ENCODE measurements at regions not wholly inside any gene's neighbourhood (a gene's known extent, or its start where the extent isn't known, plus 50 kb on each side); places are given as distances from the start of the nearest gene placed in this dataset.

- no peak overlapping the region for H3K27ac ChIP-seq
- H3K36me3 ChIP-seq: no peaks in the 10 kb centered on the region
- no peaks in the 10 kb centered on the region for H3K27me3 ChIP-seq (ENCODE audit: insufficient read depth, low read depth, severe bottlenecking)
- H3K9me3 ChIP-seq (ENCODE audit: severe bottlenecking): no peaks in the 10 kb centered on the region
- TF ChIP-seq CTCF (IDR thresholded peaks at IDR 0.05; ENCODE audit: low read depth, low read length): no peak
- no peak for DNase-seq
- no peak overlapping the region for H3K4me3 ChIP-seq (ENCODE audit: low read depth, low read length)
Observed at GRCh38 chr10:52911163-52911562, 138.6 kb upstream of the MBL2 start.

DNA sequence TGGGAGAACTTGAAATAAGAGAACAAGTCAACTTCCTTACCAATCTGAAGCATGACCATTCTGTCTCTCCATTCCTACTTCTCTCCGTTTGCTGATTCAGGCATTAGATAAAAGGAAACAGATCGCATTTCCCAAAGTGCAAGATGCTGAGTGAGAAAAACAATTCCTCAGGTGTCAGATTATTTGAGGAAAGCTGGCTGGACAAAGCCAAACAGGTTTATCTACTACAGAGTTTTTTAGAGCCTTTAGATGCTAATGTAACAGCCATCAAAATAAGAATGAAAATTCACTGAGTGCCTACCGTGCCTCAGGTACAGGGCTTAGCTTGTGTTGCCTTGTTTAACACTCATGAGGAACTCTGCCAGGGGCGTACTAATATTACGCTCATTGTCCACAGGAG lies 135.9 kb upstream of the MBL2 start:
- Histone ChIP-seq H3K27me3 (ENCODE audit: insufficient read depth, low read depth, severe bottlenecking) (no peaks in the 10 kb centered on the region), H3K27ac (no peak overlapping the region), H3K36me3 (no peaks in the 10 kb centered on the region), H3K9me3 (ENCODE audit: severe bottlenecking) (no peaks in the 10 kb centered on the region), H3K4me3 (ENCODE audit: low read depth, low read length) (no peak overlapping the region)
- no peak for TF ChIP-seq CTCF (IDR thresholded peaks at IDR 0.05; ENCODE audit: low read depth, low read length)
- no peak for DNase-seq

DNA sequence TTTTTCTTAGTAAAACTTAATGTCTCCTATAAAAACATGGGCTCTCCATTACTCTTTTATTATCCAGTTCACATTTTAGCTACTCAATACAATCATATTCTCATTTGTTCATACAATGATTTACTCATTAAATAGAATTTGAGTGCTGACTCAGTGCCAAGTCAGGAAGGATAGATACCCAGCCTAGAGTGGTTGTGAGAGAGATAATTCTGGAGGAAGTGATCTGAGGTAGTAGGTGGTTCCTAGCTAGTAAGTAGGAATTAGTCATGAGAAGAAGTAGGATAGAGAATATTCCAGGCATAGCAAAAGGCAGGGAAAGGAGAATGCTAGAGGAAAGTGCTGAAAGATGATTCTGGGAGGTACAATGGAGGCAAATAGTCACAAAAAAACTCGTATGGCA lies 133.5 kb upstream of the MBL2 start:
- no peak for TF ChIP-seq CTCF (IDR thresholded peaks at IDR 0.05; ENCODE audit: low read depth, low read length)

DNA sequence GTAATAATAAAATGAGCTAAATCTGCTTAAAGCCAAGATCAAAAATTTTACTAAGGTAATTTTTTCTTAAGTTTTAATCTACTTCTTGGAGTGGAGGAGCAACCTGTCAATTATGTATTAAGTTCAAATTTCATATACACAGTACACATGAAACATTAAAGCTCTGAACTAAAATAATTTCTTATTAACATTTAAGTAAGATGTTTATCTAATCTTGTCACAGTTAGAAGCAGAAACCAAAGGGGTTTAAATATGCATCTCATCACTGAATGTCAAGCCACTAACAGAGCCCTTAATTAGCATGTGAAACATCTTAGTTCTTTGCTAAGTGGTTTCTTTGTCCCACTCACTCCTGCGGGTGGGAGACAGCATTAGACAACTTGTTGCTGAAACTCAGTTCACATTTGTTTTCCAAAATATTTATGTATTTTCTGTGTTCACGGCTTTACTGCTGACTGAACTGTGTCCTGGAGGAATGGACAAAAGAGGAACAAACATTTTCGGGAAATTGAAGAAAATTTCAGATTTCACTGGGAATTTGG lies 130.9 kb upstream of the MBL2 start:
- Histone ChIP-seq H3K4me3 (ENCODE audit: low read depth, low read length) (no peak overlapping the region), H3K27ac (no peak overlapping the region), H3K36me3 (no peaks in the 10 kb centered on the region), H3K9me3 (ENCODE audit: severe bottlenecking) (no peaks in the 10 kb centered on the region), H3K27me3 (ENCODE audit: insufficient read depth, low read depth, severe bottlenecking) (no peaks in the 10 kb centered on the region)
- no peak for DNase-seq
- no peak for TF ChIP-seq CTCF (IDR thresholded peaks at IDR 0.05; ENCODE audit: low read depth, low read length)

More for the DNA sequence above, 133.5 kb upstream of the MBL2 start:
- no peaks in the 10 kb centered on the region for H3K9me3 ChIP-seq (ENCODE audit: severe bottlenecking)
- no peak overlapping the region for H3K4me3 ChIP-seq (ENCODE audit: low read depth, low read length)
- DNase-seq: no peak
- no peaks in the 10 kb centered on the region for H3K36me3 ChIP-seq
- no peaks in the 10 kb centered on the region for H3K27me3 ChIP-seq (ENCODE audit: insufficient read depth, low read depth, severe bottlenecking)
- no peak overlapping the region for H3K27ac ChIP-seq

- no peaks in the 10 kb centered on the region for H3K36me3 ChIP-seq
- H3K4me3 ChIP-seq (ENCODE audit: low read depth, low read length): no peak overlapping the region
- H3K27me3 ChIP-seq (ENCODE audit: insufficient read depth, low read depth, severe bottlenecking): no peaks in the 10 kb centered on the region
- no peak overlapping the region for H3K27ac ChIP-seq
- TF ChIP-seq CTCF (IDR thresholded peaks at IDR 0.05; ENCODE audit: low read depth, low read length): no peak
- no peaks in the 10 kb centered on the region for H3K9me3 ChIP-seq (ENCODE audit: severe bottlenecking)
- no peak for DNase-seq
Observed at GRCh38 chr10:52900593-52900992, 128.0 kb upstream of the MBL2 start.

- Histone ChIP-seq H3K4me3 (ENCODE audit: low read depth, low read length) (no peak overlapping the region), H3K36me3 (no peaks in the 10 kb centered on the region), H3K9me3 (ENCODE audit: severe bottlenecking) (no peaks in the 10 kb centered on the region), H3K27me3 (ENCODE audit: insufficient read depth, low read depth, severe bottlenecking) (no peaks in the 10 kb centered on the region), H3K27ac (no peak overlapping the region)
- DNase-seq: no peak
- TF ChIP-seq CTCF (IDR thresholded peaks at IDR 0.05; ENCODE audit: low read depth, low read length): no peak
Observed at GRCh38 chr10:52897162-52897561, 124.6 kb upstream of the MBL2 start.

All from WERI-Rb-1 (cell line).